Esophagus squamous epithelium (tissue), 5 donors: ENCODE measurements at regions not wholly inside any gene's neighbourhood (a gene's known extent, or its start where the extent isn't known, plus 50 kb on each side); places are given as distances from the start of the nearest gene placed in this dataset.

Source experiments
- DNase-seq: peaks from one replicate; lab custom pipeline; 2025; lab: John Stamatoyannopoulos, UW
- H3K27ac ChIP-seq, 4 donors: fragments of 200-600 bp; sonication (generic); one replicate each; pipeline ENCODE4 v1.5.1; 2016 to 2019; ENCODE audit warnings: mild to moderate bottlenecking in 1 of 4
- H3K27me3 ChIP-seq, 4 donors: fragments of 200-600 bp; sonication (generic); 1 replicate in 3 of 4; 2 replicates in 1 of 4; pipeline versions ENCODE4 v1.5.1 to v1.6.0; 2017 to 2021; ENCODE audit warnings: antibody characterized with exemption in 1 of 4
- H3K36me3 ChIP-seq, 3 donors: fragments of 200-600 bp; sonication (generic); one replicate each; pipeline ENCODE4 v1.5.1; 2016 to 2019
- H3K4me1 ChIP-seq, 3 donors: fragments of 200-600 bp; sonication (generic); one replicate each; pipeline ENCODE4 v1.5.1; 2017 to 2019
- H3K4me3 ChIP-seq, 4 donors: fragments of 200-600 bp; sonication (generic); 1 replicate in 3 of 4; 2 replicates in 1 of 4; pipeline ENCODE4 v1.5.1; 2016 to 2019; ENCODE audit warnings: mild to moderate bottlenecking in 2 of 4, moderate library complexity in 1 of 4
- H3K9me3 ChIP-seq, 3 donors: fragments of 200-600 bp; sonication (generic); one replicate each; pipeline ENCODE4 v1.5.1; 2016 to 2019
- CTCF ChIP-seq, 6 experiments: fragments of 450-650 bp in 4 of 6; fragments of 200-600 bp in 2 of 6; sonication (generic) in 2 of 6; IDR thresholded peaks; one replicate each; pipeline ENCODE4 v1.5.1; 2016 to 2019; ENCODE audit warnings: antibody characterized with exemption in 6 of 6, mild to moderate bottlenecking in 4 of 6, moderate library complexity in 4 of 6
- POLR2A ChIP-seq, 4 donors: fragments of 450-650 bp; IDR thresholded peaks; one replicate each; pipeline ENCODE4 v1.6.1; 2017; ENCODE audit warnings: antibody characterized with exemption in 4 of 4, mild to moderate bottlenecking in 4 of 4, moderate library complexity in 3 of 4
- WGBS, 2 donors: methylation state at CpG; one replicate each; pipeline ENCODE4 v1.1.5; 2018; 5-methylcytosine and 5-hydroxymethylcytosine counted together
- intact Hi-C: fragments of 100-400 bp; cut with DNase I; formaldehyde crosslinking; loops from one replicate; pipeline ENCODE4 v1.15.0; 2022
- donor health status: DM: yes; HTN: yes; CAD: no.

- Histone ChIP-seq H3K4me3 (no peak overlapping the region), H3K4me1 (no peaks in the 10 kb centered on the region), H3K36me3 (no peaks in the 10 kb centered on the region), H3K9me3 (no peaks in the 10 kb centered on the region), H3K27me3 (peaks cover 0 to 15% (median 0%) of the 10 kb centered on the region in 4 donors), H3K27ac (no peak overlapping the region)
- TF ChIP-seq POLR2A (IDR thresholded peaks at IDR 0.05) (no peak), CTCF (IDR thresholded peaks at IDR 0.05) (no peak)
- intact Hi-C loops = no loop called here
- DNase-seq = no peak
- WGBS, 2 donors = 83 to 93% methylated on average over 1 of the region's 1 CpG
Measured at GRCh38 chr2:234802845-234803171, 149.0 kb upstream of the SH3BP4 start.

- no peak for TF ChIP-seq POLR2A (IDR thresholded peaks at IDR 0.05)
- no peak for TF ChIP-seq CTCF (IDR thresholded peaks at IDR 0.05)
- intact Hi-C loops = no loop called here
- Histone ChIP-seq H3K4me3 (no peak overlapping the region), H3K27me3 (peaks cover 0 to 19% (median 0%) of the 10 kb centered on the region in 4 donors), H3K36me3 (no peaks in the 10 kb centered on the region), H3K9me3 (no peaks in the 10 kb centered on the region), H3K4me1 (no peaks in the 10 kb centered on the region), H3K27ac (no peak overlapping the region)
- 71 to 87% methylated on average over 4 of the region's 4 CpGs for WGBS, 2 donors
- no peak for DNase-seq
Measured at GRCh38 chr2:234802071-234802844, 149.6 kb upstream of the SH3BP4 start.

- H3K27me3 ChIP-seq = peaks cover 0 to 41% (median 0%) of the 10 kb centered on the region in 4 donors
- TF ChIP-seq CTCF (IDR thresholded peaks at IDR 0.05) (no peak), POLR2A (IDR thresholded peaks at IDR 0.05) (no peak)
- WGBS, 2 donors = 69 to 79% methylated on average over 15 of the region's 15 CpGs
- H3K27ac ChIP-seq = no peak overlapping the region
- H3K4me1 ChIP-seq = no peaks in the 10 kb centered on the region
- no peaks in the 10 kb centered on the region for H3K9me3 ChIP-seq
- intact Hi-C loops = no loop called here
- no peaks in the 10 kb centered on the region for H3K36me3 ChIP-seq
- DNase-seq = no peak
- no peak overlapping the region for H3K4me3 ChIP-seq
Measured at GRCh38 chr2:234797566-234798250, 154.1 kb upstream of the SH3BP4 start.

- H3K27ac ChIP-seq = no peak overlapping the region
- 60 to 79% methylated on average over 8 of the region's 8 CpGs for WGBS, 2 donors
- intact Hi-C loops = no loop called here
- TF ChIP-seq POLR2A (IDR thresholded peaks at IDR 0.05) = no peak
- TF ChIP-seq CTCF (IDR thresholded peaks at IDR 0.05) = no peak
- no peaks in the 10 kb centered on the region for H3K4me1 ChIP-seq
- no peaks in the 10 kb centered on the region for H3K9me3 ChIP-seq
- no peak for DNase-seq
- H3K4me3 ChIP-seq = no peak overlapping the region
- H3K36me3 ChIP-seq = no peaks in the 10 kb centered on the region
- H3K27me3 ChIP-seq = peaks cover 0 to 41% (median 0%) of the 10 kb centered on the region in 4 donors
Measured at GRCh38 chr2:234796045-234796591, 155.7 kb upstream of the SH3BP4 start.
